HG03460 (cell line): ENCODE measurements at regions not wholly inside any gene's neighbourhood (a gene's known extent, or its start where the extent isn't known, plus 50 kb on each side); places are given as distances from the start of the nearest gene placed in this dataset.

ENCODE experiments used
- ATAC-seq: cut with Tn5 transposase; IDR thresholded peaks from one replicate; pipeline ENCODE4 v1.9.1; 2021; ENCODE audit not compliant: unreplicated experiment

GRCh38 chr16:62565706-62566105, 529.5 kb upstream of the CDH8 start:
- no peak for ATAC-seq

- no peak for ATAC-seq
These were observed 528.1 kb upstream of the CDH8 start for GRCh38 chr16:62564291-62564690.

- ATAC-seq: no peak
These were observed 525.9 kb upstream of the CDH8 start for GRCh38 chr16:62562121-62562520.

- ATAC-seq: no peak
These were observed 513.6 kb upstream of the CDH8 start for GRCh38 chr16:62549875-62550274.

GRCh38 chr16:62548095-62548494, 511.9 kb upstream of the CDH8 start:
- no peak for ATAC-seq

- ATAC-seq: no peak
These were observed 510.5 kb upstream of the CDH8 start for GRCh38 chr16:62546701-62547100.

- ATAC-seq: no peak
These were observed 508.8 kb upstream of the CDH8 start for GRCh38 chr16:62545039-62545438.

- ATAC-seq: no peak
These were observed 507.3 kb upstream of the CDH8 start for GRCh38 chr16:62543516-62543915.

GRCh38 chr16:62539657-62540056, 503.4 kb upstream of the CDH8 start:
- ATAC-seq: no peak

- no peak for ATAC-seq
These were observed 494.2 kb upstream of the CDH8 start for GRCh38 chr16:62530426-62530825.

GRCh38 chr16:62516001-62516400, 479.8 kb upstream of the CDH8 start:
- no peak for ATAC-seq

- no peak for ATAC-seq
These were observed 466.8 kb upstream of the CDH8 start for GRCh38 chr16:62503073-62503472.

GRCh38 chr16:62478903-62479458, 442.7 kb upstream of the CDH8 start:
- no peak for ATAC-seq

GRCh38 chr16:62477796-62478195, 441.6 kb upstream of the CDH8 start:
- no peak for ATAC-seq

- no peak for ATAC-seq
These were observed 439.3 kb upstream of the CDH8 start for GRCh38 chr16:62475573-62475972.

GRCh38 chr16:62462971-62463370, 426.7 kb upstream of the CDH8 start:
- ATAC-seq: no peak

- ATAC-seq: no peak
These were observed 414.1 kb upstream of the CDH8 start for GRCh38 chr16:62450291-62450690.

- ATAC-seq: no peak
These were observed 409.7 kb upstream of the CDH8 start for GRCh38 chr16:62445909-62446308.

GRCh38 chr16:62424206-62424605, 388.0 kb upstream of the CDH8 start:
- no peak for ATAC-seq

GRCh38 chr16:62408760-62409159, 372.5 kb upstream of the CDH8 start:
- ATAC-seq: no peak

GRCh38 chr16:62406387-62406786, 370.1 kb upstream of the CDH8 start:
- no peak for ATAC-seq

- no peak for ATAC-seq
These were observed 368.8 kb upstream of the CDH8 start for GRCh38 chr16:62404842-62405611.

GRCh38 chr16:62392698-62393097, 356.5 kb upstream of the CDH8 start:
- ATAC-seq: no peak
